GM21528 (cell line): ENCODE measurements at regions not wholly inside any gene's neighbourhood (a gene's known extent, or its start where the extent isn't known, plus 50 kb on each side); places are given as distances from the start of the nearest gene placed in this dataset.

Experiments used
- ATAC-seq: cut with Tn5 transposase; IDR thresholded peaks from one replicate; pipeline ENCODE4 v1.9.1; 2021; ENCODE audit warnings: mild to moderate bottlenecking, moderate library complexity; ENCODE audit not compliant: unreplicated experiment, low FRiP score

- ATAC-seq, result no peak
These were observed 206.5 kb upstream of the AGAP1 start for GRCh38 chr2:235287375-235287733.

DNA sequence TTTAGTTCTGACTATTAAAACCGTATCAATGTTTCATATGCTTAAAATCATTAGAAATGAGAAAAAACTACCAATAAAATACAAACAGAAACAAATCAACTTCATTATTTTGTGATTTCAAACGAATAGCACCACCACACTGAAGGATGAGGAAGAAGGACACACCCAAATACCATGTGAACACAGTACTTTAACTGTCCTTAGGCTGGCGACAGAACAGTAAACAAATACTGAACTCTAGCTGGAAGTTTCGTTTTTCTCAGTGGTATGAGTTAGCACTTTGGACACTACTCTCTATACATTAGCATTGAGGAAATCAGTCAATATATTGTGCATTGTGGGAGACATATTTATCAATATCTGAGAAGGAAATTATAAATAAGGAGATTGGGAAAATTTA is 202.4 kb upstream of the AGAP1 start:
- no peak for ATAC-seq

- ATAC-seq, result no peak
These were observed 200.8 kb upstream of the AGAP1 start for GRCh38 chr2:235293061-235293460.

- ATAC-seq, result no peak
These were observed 198.0 kb upstream of the AGAP1 start for GRCh38 chr2:235295831-235296230.

DNA sequence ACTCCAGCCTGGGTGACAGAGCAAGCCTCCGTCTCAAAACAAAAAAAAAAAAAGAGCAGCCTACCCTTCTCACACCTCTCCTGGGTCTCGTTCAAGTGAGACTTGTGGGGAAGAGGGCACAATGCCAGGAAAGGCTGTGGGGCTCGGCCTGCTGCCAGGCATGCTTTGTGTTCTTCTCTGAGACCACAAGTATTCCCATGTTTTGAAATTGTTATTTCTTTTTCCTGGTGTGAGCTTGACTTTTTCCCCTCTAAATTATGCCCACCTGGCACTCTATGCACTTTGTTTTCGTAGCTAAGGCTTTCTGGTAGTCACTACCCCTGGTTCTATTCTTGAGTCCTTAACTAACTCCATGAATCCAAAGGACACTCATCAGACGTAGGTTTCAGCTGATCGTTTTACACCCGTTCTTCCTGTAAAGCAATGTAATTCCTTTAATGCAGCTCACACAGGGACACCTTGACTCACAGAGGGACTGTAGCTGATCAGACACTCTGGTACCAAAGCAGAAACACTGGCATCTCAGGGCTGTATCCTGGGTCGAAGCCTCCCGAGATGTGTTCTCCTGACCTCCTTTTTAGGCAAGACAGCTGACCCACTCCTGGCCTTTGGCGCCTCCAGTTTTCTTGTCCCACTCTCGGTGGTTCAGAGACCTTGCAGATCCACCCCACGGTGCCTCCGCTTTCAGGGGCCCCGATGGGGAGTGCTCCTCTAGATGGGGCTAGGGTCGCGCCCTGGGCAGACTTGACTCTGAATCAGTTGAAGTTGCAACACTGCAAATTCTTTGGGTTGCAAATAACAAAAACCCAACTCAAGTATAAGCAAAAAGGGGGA is 193.3 kb upstream of the AGAP1 start:
- ATAC-seq, result no peak

GRCh38 chr2:235301202-235302076 is 192.4 kb upstream of the AGAP1 start:
- no peak for ATAC-seq

- ATAC-seq, result no peak
These were observed 191.6 kb upstream of the AGAP1 start for GRCh38 chr2:235302263-235302662.

GRCh38 chr2:235303499-235304291 is 190.1 kb upstream of the AGAP1 start:
- ATAC-seq, result no peak

DNA sequence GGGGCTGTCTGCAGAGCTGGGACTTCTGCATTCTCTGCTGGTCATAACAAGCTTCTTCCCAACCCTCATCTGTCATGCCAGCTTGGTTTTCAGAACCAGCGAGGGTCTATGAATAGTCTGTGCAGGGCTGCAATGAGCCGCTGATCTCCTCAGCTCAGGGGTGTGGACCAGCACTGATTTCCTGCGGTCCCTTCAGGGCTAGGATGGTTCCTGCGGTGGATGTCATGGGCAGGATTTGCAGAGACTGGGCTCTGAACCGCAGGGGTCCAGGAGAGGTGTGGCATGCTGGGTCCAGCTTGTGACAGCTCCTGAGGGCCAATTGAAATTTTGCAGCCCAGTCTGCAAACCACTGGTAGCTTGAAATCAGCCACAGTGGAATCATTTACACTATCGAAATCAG is 188.2 kb upstream of the AGAP1 start:
- ATAC-seq, result no peak

- ATAC-seq, result no peak
These were observed 182.8 kb upstream of the AGAP1 start for GRCh38 chr2:235311044-235311443.

DNA sequence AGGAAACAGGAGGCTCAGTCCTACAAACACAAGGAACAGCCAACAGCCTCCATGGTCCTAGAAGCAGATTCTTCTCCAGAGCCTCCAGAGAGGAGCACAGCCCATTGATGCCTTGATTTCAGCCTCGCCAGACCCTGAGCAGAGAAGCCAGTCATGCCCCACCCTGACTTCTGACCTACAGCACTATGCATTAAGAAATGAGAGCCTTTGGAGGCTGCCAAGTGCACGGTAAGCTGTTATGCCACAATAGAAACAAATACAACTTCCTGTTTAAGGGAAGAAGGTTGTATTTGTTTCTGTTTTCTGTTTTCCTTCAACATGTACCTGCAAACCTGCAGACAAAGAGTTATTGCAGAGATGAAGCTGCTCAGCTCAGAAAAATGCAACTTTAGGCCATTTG is 181.3 kb upstream of the AGAP1 start:
- no peak for ATAC-seq

DNA sequence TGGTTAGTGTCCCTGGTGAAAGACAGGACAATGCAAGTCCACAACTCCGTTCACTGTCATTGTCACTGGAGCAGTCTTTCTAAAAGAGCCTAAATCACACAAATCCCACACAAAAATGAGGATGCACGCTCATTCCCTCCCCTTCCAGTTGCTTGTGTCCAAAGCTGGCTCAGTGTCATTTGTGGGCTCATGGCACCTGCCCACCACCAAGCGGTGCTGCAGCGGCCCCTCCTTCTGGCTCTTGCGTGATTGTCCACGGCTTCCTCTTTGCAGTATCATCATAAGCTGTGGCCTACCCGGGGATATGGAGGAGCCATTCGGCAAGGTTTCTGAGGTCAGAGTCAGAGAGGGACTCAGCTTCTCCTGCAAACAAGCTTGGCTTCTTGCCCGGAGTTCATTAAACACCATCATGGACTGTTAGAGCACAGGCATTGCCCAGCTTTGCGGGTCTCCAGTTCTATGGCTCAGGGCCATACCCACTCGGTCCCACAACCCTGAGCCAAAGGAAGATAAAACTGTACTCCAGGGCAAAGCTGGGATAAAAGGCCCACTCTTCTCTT is 179.4 kb upstream of the AGAP1 start:
- no peak for ATAC-seq

DNA sequence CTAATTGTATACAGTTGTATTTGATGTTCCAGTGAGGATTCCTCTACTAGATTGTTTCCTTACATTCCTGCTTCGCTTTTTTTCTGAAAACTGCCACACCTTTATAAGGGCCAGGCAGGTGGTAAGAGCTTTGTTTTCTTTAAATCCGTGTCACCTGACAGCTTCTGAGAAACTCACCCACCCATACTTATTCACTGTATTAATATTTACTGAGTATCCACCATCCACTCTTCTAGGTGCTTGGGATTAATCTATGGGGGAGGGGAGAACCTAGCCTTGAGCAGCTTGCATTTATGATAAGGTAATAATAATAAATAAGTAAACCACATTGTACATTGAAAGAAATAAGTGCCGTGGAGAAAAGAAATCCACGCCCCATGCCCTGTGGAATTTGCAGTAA is 174.7 kb upstream of the AGAP1 start:
- no peak for ATAC-seq

- ATAC-seq, result no peak
These were observed 173.5 kb upstream of the AGAP1 start for GRCh38 chr2:235320326-235320725.

GRCh38 chr2:235324324-235324723 is 169.5 kb upstream of the AGAP1 start:
- ATAC-seq, result no peak

DNA sequence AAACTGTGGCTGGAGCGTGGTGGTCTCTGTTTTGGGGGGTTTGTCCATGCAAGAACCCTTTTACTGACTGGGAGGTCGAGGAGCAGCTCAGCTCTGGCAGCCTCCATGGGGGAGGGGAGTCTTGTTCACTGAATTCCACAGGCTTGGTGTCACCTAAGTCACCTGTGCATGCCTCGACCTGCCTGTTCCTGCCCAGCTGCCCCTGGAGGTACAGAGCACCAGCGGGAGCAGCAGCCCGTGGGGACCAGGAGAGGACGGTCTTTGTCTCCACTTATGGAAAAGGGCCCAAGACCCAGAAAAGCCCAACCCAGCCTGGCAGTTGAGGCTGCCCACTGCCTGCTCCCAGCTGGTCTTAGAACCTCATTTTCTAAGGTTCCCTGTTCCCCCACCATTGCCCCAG is 168.7 kb upstream of the AGAP1 start:
- ATAC-seq, result no peak

DNA sequence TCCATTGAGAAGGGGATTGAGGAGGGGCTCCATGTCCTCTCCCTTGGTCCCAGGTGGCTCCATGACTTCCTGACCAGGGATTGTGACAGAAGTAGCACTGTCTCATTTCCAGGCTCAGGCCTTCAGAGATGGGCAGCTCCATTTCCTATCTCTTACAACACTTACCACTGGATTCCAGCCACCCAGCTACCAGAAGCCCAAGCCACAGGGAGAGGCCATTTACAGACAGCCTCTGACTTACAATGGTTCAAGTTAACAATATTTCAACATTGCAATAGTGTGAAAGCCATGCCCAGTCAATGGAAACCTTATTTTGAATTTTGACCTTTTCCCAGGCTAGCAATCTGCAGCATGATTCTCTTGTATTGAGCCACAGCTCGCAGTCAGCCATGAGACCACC is 164.9 kb upstream of the AGAP1 start:
- no peak for ATAC-seq

DNA sequence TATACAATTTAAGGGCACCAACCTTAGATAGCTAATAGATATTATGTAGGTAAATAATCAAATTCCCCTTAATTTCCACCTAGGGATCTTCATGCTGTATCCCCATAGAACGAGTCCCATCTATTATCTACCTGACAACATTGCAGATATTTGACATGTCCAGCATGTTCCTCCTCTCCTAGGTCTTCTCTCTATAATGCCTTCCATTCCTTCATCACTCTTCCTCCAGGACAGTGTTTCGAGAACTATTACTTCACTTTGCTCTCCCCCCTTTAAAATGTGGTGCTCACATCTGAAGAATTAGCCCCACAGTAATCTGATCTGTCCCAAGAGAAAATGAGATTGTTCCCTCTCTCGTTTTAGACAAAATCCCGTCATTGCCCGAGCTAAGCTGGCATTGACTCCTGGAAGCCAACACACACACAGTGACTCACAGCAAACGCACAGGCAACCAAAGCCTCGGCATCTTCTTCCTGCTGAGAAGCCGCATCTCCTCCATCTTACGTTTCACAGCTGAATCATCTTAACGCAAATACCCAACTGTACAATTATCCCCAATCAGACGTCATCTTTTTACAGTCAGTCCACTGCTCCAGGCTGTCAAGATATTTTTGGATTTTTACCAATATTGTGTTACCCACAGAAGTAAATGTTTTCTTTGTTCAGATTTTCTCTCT is 162.9 kb upstream of the AGAP1 start:
- no peak for ATAC-seq

- ATAC-seq, result no peak
These were observed 161.5 kb upstream of the AGAP1 start for GRCh38 chr2:235332240-235332890.

- ATAC-seq, result no peak
These were observed 160.8 kb upstream of the AGAP1 start for GRCh38 chr2:235333076-235333475.
